ENCODE measurements at regions not wholly inside any gene's neighbourhood (a gene's known extent, or its start where the extent isn't known, plus 50 kb on each side); places are given as distances from the start of the nearest gene placed in this dataset.

DNA sequence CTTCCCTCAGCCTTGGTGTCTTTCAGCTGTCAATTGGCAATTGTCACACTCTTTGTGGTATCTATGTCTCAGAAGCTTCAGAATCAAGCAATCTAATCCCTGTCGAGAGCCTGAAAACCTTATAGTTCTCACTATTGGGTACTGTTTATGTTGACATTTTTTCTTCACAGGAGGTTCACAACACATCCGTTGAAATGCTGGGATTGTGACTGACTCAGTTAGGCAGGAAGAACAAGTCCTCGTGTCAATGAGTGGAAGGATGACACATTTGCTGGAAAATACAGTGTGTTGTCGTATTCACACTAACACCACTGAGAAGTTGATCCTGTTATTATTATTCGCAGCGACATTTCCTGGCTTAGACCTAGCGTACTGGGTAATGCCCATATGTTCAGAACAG, 163.9 kb upstream of the CITED2 start:
- no peaks in the 10 kb centered on the region for H3K9me3 ChIP-seq (replicated peaks; ENCODE audit: insufficient read depth, low read length)
- H3F3A ChIP-seq (ENCODE audit: insufficient read depth, low read length) = peaks cover 14% of the 10 kb centered on the region
- H3K9me2 ChIP-seq (replicated peaks; ENCODE audit: insufficient read depth, low read length) = no peaks in the 10 kb centered on the region
- H3K9ac ChIP-seq (ENCODE audit: low read length) = no peak overlapping the region
- no peak for DNase-seq
- no peak overlapping the region for H3K4me3 ChIP-seq (ENCODE audit: low read length)
- no peaks in the 10 kb centered on the region for H4K20me1 ChIP-seq (ENCODE audit: insufficient read depth, low read length)
- no peak overlapping the region for H3K4me2 ChIP-seq (ENCODE audit: low read depth, low read length)
- H3K4me1 ChIP-seq (ENCODE audit: low read length) = peaks cover 14% of the 10 kb centered on the region
- no peak for TF ChIP-seq EZH2phosphoT487 (IDR thresholded peaks at IDR 0.05; ENCODE audit: low read length)
- TF ChIP-seq EZH2 (optimal IDR thresholded peaks at IDR 0.05; ENCODE audit: low read depth, low read length) = no peak
- TF ChIP-seq, protein P1, sequence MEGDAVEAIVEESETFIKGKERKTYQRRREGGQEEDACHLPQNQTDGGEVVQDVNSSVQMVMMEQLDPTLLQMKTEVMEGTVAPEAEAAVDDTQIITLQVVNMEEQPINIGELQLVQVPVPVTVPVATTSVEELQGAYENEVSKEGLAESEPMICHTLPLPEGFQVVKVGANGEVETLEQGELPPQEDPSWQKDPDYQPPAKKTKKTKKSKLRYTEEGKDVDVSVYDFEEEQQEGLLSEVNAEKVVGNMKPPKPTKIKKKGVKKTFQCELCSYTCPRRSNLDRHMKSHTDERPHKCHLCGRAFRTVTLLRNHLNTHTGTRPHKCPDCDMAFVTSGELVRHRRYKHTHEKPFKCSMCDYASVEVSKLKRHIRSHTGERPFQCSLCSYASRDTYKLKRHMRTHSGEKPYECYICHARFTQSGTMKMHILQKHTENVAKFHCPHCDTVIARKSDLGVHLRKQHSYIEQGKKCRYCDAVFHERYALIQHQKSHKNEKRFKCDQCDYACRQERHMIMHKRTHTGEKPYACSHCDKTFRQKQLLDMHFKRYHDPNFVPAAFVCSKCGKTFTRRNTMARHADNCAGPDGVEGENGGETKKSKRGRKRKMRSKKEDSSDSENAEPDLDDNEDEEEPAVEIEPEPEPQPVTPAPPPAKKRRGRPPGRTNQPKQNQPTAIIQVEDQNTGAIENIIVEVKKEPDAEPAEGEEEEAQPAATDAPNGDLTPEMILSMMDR (IDR thresholded peaks at IDR 0.05; ENCODE audit: low read length) = no peak
- H3K36me3 ChIP-seq (replicated peaks; ENCODE audit: insufficient read depth, low read length) = no peaks in the 10 kb centered on the region
- no peaks in the 10 kb centered on the region for H3K27me3 ChIP-seq (replicated peaks; ENCODE audit: insufficient read depth, low read length)
- no peak overlapping the region for H3K27ac ChIP-seq (ENCODE audit: low read length)
- H3K79me2 ChIP-seq (ENCODE audit: low read length) = no peaks in the 10 kb centered on the region
- H2AFZ ChIP-seq (ENCODE audit: low read length) = no peak overlapping the region

DNA sequence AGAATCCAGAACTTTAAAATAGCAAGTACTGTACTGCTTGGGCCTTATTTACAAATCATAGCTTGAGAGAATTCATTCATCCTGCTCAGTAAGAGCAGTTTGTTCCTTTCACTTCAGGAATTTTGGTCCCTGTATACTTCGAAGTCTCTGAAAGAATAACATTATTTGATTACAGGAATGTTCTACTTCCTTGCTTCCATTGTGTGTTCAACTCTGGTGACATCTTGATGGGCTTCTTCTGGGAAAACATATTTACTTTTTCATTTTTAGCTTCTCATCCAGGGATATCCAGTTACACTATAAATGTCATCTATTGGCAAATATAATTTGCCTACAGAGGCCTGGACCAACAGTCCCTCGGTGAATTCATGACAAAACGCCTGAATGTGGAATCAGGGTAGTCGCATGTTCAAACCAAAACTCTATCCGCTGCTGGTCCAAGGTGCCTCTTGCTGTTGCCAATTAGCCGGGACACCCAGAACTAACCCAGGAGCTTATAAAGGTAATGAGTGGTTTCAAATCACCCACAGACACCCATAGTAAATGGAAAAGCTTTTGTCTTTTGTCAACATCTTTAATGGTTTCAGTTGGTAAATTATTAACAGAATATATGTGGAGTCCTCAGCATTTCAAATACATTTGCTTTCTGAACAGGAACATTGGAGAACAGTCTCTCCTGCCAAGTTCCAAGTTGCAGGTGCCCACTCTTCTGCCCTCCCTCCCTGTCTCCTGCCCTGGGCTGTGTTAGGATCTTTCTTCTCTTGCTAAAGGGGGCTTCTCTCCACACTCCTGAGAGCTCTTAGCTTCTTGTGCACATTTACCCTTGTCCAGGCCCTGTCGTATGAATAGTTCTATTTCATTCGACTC, 162.5 kb upstream of the CITED2 start:
- Histone ChIP-seq H3K9me2 (replicated peaks; ENCODE audit: insufficient read depth, low read length) (no peaks in the 10 kb centered on the region), H3K4me2 (ENCODE audit: low read depth, low read length) (no peak overlapping the region), H3F3A (ENCODE audit: insufficient read depth, low read length) (peaks cover 14% of the 10 kb centered on the region), H3K36me3 (replicated peaks; ENCODE audit: insufficient read depth, low read length) (no peaks in the 10 kb centered on the region), H2AFZ (ENCODE audit: low read length) (no peak overlapping the region), H3K79me2 (ENCODE audit: low read length) (no peaks in the 10 kb centered on the region), H3K9me3 (replicated peaks; ENCODE audit: insufficient read depth, low read length) (no peaks in the 10 kb centered on the region), H3K4me3 (ENCODE audit: low read length) (no peak overlapping the region), H3K4me1 (ENCODE audit: low read length) (peaks cover 17% of the 10 kb centered on the region), H3K27me3 (replicated peaks; ENCODE audit: insufficient read depth, low read length) (no peaks in the 10 kb centered on the region), H3K27ac (ENCODE audit: low read length) (no peak overlapping the region), H3K9ac (ENCODE audit: low read length) (no peak overlapping the region), H4K20me1 (ENCODE audit: insufficient read depth, low read length) (no peaks in the 10 kb centered on the region)
- TF ChIP-seq, protein P1 (IDR thresholded peaks at IDR 0.05; ENCODE audit: low read length) = no peak
- TF ChIP-seq EZH2phosphoT487 (IDR thresholded peaks at IDR 0.05; ENCODE audit: low read length) (no peak), EZH2 (optimal IDR thresholded peaks at IDR 0.05; ENCODE audit: low read depth, low read length) (no peak)
- DNase-seq = no peak

DNA sequence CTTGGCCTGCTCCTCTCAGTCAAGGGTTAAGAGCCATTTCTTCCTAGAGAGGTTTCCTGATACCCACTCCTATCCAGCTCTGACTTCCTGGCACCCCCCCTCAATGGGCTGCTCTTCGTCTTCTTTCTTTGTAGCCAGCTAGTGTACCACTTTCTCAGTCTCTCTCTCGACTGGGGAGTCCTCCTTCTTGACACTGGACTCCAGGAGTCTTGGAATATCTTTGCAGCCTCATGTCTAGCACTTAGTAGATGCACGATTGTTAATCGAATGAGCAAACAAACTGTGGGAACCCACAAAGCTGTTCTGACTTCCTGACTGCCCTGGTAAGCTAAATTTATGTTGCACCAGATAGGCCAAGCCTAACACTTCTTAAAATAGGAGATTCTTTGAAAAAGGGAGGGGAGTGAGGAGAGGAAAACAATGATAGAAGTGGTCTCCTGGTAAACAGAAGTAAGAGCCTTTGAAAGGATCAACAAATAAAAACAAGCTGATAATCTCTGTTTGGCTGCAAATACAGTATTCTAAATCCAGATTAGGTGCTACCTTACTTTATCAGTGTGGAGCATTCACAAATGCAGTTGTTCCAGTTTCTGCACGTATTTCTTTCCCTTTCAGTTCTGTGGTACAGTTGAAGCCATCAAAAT, 160.1 kb upstream of the CITED2 start:
- H3K4me1 ChIP-seq (ENCODE audit: low read length) = peaks cover 19% of the 10 kb centered on the region
- H3K79me2 ChIP-seq (ENCODE audit: low read length) = no peaks in the 10 kb centered on the region
- no peaks in the 10 kb centered on the region for H4K20me1 ChIP-seq (ENCODE audit: insufficient read depth, low read length)
- H3K9me3 ChIP-seq (replicated peaks; ENCODE audit: insufficient read depth, low read length) = no peaks in the 10 kb centered on the region
- H3F3A ChIP-seq (ENCODE audit: insufficient read depth, low read length) = peaks cover 16% of the 10 kb centered on the region
- H2AFZ ChIP-seq (ENCODE audit: low read length) = peak overlapping the region; percentile 67
- H3K36me3 ChIP-seq (replicated peaks; ENCODE audit: insufficient read depth, low read length) = no peaks in the 10 kb centered on the region
- no peaks in the 10 kb centered on the region for H3K9me2 ChIP-seq (replicated peaks; ENCODE audit: insufficient read depth, low read length)
- TF ChIP-seq EZH2phosphoT487 (IDR thresholded peaks at IDR 0.05; ENCODE audit: low read length) (no peak), EZH2 (optimal IDR thresholded peaks at IDR 0.05; ENCODE audit: low read depth, low read length) (no peak)
- TF ChIP-seq, protein P1 (IDR thresholded peaks at IDR 0.05; ENCODE audit: low read length) = no peak
- peak; percentile 71 for DNase-seq
- H3K9ac ChIP-seq (ENCODE audit: low read length) = peak overlapping the region; percentile 42; the same call in 1 of the 2 replicates
- peak overlapping the region; percentile 68 for H3K4me2 ChIP-seq (ENCODE audit: low read depth, low read length)
- H3K4me3 ChIP-seq (ENCODE audit: low read length) = peak overlapping the region; percentile 35
- H3K27me3 ChIP-seq (replicated peaks; ENCODE audit: insufficient read depth, low read length) = no peaks in the 10 kb centered on the region
- peak overlapping the region; percentile 83 for H3K27ac ChIP-seq (ENCODE audit: low read length)
